ENCODE measurements at regions not wholly inside any gene's neighbourhood (a gene's known extent, or its start where the extent isn't known, plus 50 kb on each side); places are given as distances from the start of the nearest gene placed in this dataset.

- Histone ChIP-seq H3K9me3 (ENCODE audit: control insufficient read depth, low read length) (no peaks in the 10 kb centered on the region), H3K4me3 (ENCODE audit: extremely low read depth, insufficient read depth, low read length, poor library complexity, severe bottlenecking) (no peak overlapping the region), H3K27ac (ENCODE audit: low read depth, low read length, severe bottlenecking) (no peak overlapping the region), H3K36me3 (ENCODE audit: control insufficient read depth, insufficient read depth, low read length) (no peaks in the 10 kb centered on the region), H3K4me1 (ENCODE audit: control insufficient read depth, insufficient read depth, low read length, poor library complexity, severe bottlenecking) (no peaks in the 10 kb centered on the region)
- 83 to 90% methylated on average over 2 of the region's 5 CpGs for WGBS, 2 experiments (ENCODE audit: insufficient coverage in 2 of 2)
Observed at GRCh38 chr1:63038586-63038985, 254.7 kb downstream of the ATG4C start.

GRCh38 chr1:63041660-63042059 is 257.7 kb downstream of the ATG4C start:
- 69 to 100% methylated on average over 1 of the region's 3 CpGs for WGBS, 2 experiments (ENCODE audit: insufficient coverage in 2 of 2)
- Histone ChIP-seq H3K27ac (ENCODE audit: low read depth, low read length, severe bottlenecking) (no peak overlapping the region), H3K4me1 (ENCODE audit: control insufficient read depth, insufficient read depth, low read length, poor library complexity, severe bottlenecking) (no peaks in the 10 kb centered on the region), H3K9me3 (ENCODE audit: control insufficient read depth, low read length) (no peaks in the 10 kb centered on the region), H3K36me3 (ENCODE audit: control insufficient read depth, insufficient read depth, low read length) (no peaks in the 10 kb centered on the region), H3K4me3 (ENCODE audit: extremely low read depth, insufficient read depth, low read length, poor library complexity, severe bottlenecking) (no peak overlapping the region)

GRCh38 chr1:63042278-63042677 is 258.3 kb downstream of the ATG4C start:
- Histone ChIP-seq H3K27ac (ENCODE audit: low read depth, low read length, severe bottlenecking) (no peak overlapping the region), H3K4me1 (ENCODE audit: control insufficient read depth, insufficient read depth, low read length, poor library complexity, severe bottlenecking) (no peaks in the 10 kb centered on the region), H3K36me3 (ENCODE audit: control insufficient read depth, insufficient read depth, low read length) (no peaks in the 10 kb centered on the region), H3K4me3 (ENCODE audit: extremely low read depth, insufficient read depth, low read length, poor library complexity, severe bottlenecking) (no peak overlapping the region), H3K9me3 (ENCODE audit: control insufficient read depth, low read length) (no peaks in the 10 kb centered on the region)
- 50 to 61% methylated on average over 1 to 3 of the region's 4 CpGs for WGBS, 2 experiments (ENCODE audit: insufficient coverage in 2 of 2)

- Histone ChIP-seq H3K36me3 (ENCODE audit: control insufficient read depth, insufficient read depth, low read length) (no peaks in the 10 kb centered on the region), H3K4me3 (ENCODE audit: extremely low read depth, insufficient read depth, low read length, poor library complexity, severe bottlenecking) (no peak overlapping the region), H3K9me3 (ENCODE audit: control insufficient read depth, low read length) (no peaks in the 10 kb centered on the region), H3K4me1 (ENCODE audit: control insufficient read depth, insufficient read depth, low read length, poor library complexity, severe bottlenecking) (no peaks in the 10 kb centered on the region), H3K27ac (ENCODE audit: low read depth, low read length, severe bottlenecking) (no peak overlapping the region)
- 95 to 100% methylated on average over 2 of the region's 2 CpGs for WGBS, 2 experiments (ENCODE audit: insufficient coverage in 2 of 2)
Observed at GRCh38 chr1:63046539-63046938, 262.6 kb downstream of the ATG4C start.

GRCh38 chr1:63049135-63049534 is 265.2 kb downstream of the ATG4C start:
- WGBS, 2 experiments (ENCODE audit: insufficient coverage in 2 of 2): 76 to 82% methylated on average over 1 to 2 of the region's 2 CpGs
- H3K4me3 ChIP-seq (ENCODE audit: extremely low read depth, insufficient read depth, low read length, poor library complexity, severe bottlenecking): no peak overlapping the region
- H3K9me3 ChIP-seq (ENCODE audit: control insufficient read depth, low read length): no peaks in the 10 kb centered on the region
- no peaks in the 10 kb centered on the region for H3K4me1 ChIP-seq (ENCODE audit: control insufficient read depth, insufficient read depth, low read length, poor library complexity, severe bottlenecking)
- no peak overlapping the region for H3K27ac ChIP-seq (ENCODE audit: low read depth, low read length, severe bottlenecking)
- H3K36me3 ChIP-seq (ENCODE audit: control insufficient read depth, insufficient read depth, low read length): no peaks in the 10 kb centered on the region

- Histone ChIP-seq H3K36me3 (ENCODE audit: control insufficient read depth, insufficient read depth, low read length) (no peaks in the 10 kb centered on the region), H3K4me1 (ENCODE audit: control insufficient read depth, insufficient read depth, low read length, poor library complexity, severe bottlenecking) (no peaks in the 10 kb centered on the region), H3K4me3 (ENCODE audit: extremely low read depth, insufficient read depth, low read length, poor library complexity, severe bottlenecking) (no peak overlapping the region), H3K27ac (ENCODE audit: low read depth, low read length, severe bottlenecking) (no peak overlapping the region), H3K9me3 (ENCODE audit: control insufficient read depth, low read length) (no peaks in the 10 kb centered on the region)
- 82 to 83% methylated on average over 5 of the region's 5 CpGs for WGBS, 2 experiments (ENCODE audit: insufficient coverage in 2 of 2)
Observed at GRCh38 chr1:63051356-63051755, 267.4 kb downstream of the ATG4C start.

- Histone ChIP-seq H3K4me3 (ENCODE audit: extremely low read depth, insufficient read depth, low read length, poor library complexity, severe bottlenecking) (no peak overlapping the region), H3K36me3 (ENCODE audit: control insufficient read depth, insufficient read depth, low read length) (no peaks in the 10 kb centered on the region), H3K27ac (ENCODE audit: low read depth, low read length, severe bottlenecking) (no peak overlapping the region), H3K4me1 (ENCODE audit: control insufficient read depth, insufficient read depth, low read length, poor library complexity, severe bottlenecking) (no peaks in the 10 kb centered on the region), H3K9me3 (ENCODE audit: control insufficient read depth, low read length) (no peaks in the 10 kb centered on the region)
- WGBS, 2 experiments (ENCODE audit: insufficient coverage in 2 of 2): 83 to 94% methylated on average over 5 of the region's 6 CpGs
Observed at GRCh38 chr1:63051886-63052285, 268.0 kb downstream of the ATG4C start.

GRCh38 chr1:63054184-63054583 is 268.2 kb upstream of the FOXD3 start:
- WGBS, 2 experiments (ENCODE audit: insufficient coverage in 2 of 2): 77 to 84% methylated on average over 3 of the region's 4 CpGs
- no peak overlapping the region for H3K27ac ChIP-seq (ENCODE audit: low read depth, low read length, severe bottlenecking)

GRCh38 chr1:63063367-63063766 is 259.0 kb upstream of the FOXD3 start:
- 0 to 83% methylated on average over 1 to 2 of the region's 3 CpGs for WGBS, 2 experiments (ENCODE audit: insufficient coverage in 2 of 2)
- no peaks in the 10 kb centered on the region for H3K4me1 ChIP-seq (ENCODE audit: control insufficient read depth, insufficient read depth, low read length, poor library complexity, severe bottlenecking)
- H3K27ac ChIP-seq (ENCODE audit: low read depth, low read length, severe bottlenecking): no peak overlapping the region
- H3K36me3 ChIP-seq (ENCODE audit: control insufficient read depth, insufficient read depth, low read length): no peaks in the 10 kb centered on the region
- H3K9me3 ChIP-seq (ENCODE audit: control insufficient read depth, low read length): no peaks in the 10 kb centered on the region
- no peak overlapping the region for H3K4me3 ChIP-seq (ENCODE audit: extremely low read depth, insufficient read depth, low read length, poor library complexity, severe bottlenecking)

More at GRCh38 chr1:63054184-63054583, 268.2 kb upstream of the FOXD3 start:
- H3K36me3 ChIP-seq (ENCODE audit: control insufficient read depth, insufficient read depth, low read length): no peaks in the 10 kb centered on the region
- H3K4me3 ChIP-seq (ENCODE audit: extremely low read depth, insufficient read depth, low read length, poor library complexity, severe bottlenecking): no peak overlapping the region
- H3K9me3 ChIP-seq (ENCODE audit: control insufficient read depth, low read length): no peaks in the 10 kb centered on the region
- H3K4me1 ChIP-seq (ENCODE audit: control insufficient read depth, insufficient read depth, low read length, poor library complexity, severe bottlenecking): no peaks in the 10 kb centered on the region

GRCh38 chr1:63064135-63064534 is 258.2 kb upstream of the FOXD3 start:
- Histone ChIP-seq H3K4me1 (ENCODE audit: control insufficient read depth, insufficient read depth, low read length, poor library complexity, severe bottlenecking) (no peaks in the 10 kb centered on the region), H3K36me3 (ENCODE audit: control insufficient read depth, insufficient read depth, low read length) (no peaks in the 10 kb centered on the region), H3K4me3 (ENCODE audit: extremely low read depth, insufficient read depth, low read length, poor library complexity, severe bottlenecking) (no peak overlapping the region), H3K27ac (ENCODE audit: low read depth, low read length, severe bottlenecking) (no peak overlapping the region), H3K9me3 (ENCODE audit: control insufficient read depth, low read length) (no peaks in the 10 kb centered on the region)
- WGBS, 2 experiments (ENCODE audit: insufficient coverage in 2 of 2): 90 to 98% methylated on average over 4 of the region's 4 CpGs

GRCh38 chr1:63068626-63069025 is 253.7 kb upstream of the FOXD3 start:
- H3K4me3 ChIP-seq (ENCODE audit: extremely low read depth, insufficient read depth, low read length, poor library complexity, severe bottlenecking): no peak overlapping the region
- H3K4me1 ChIP-seq (ENCODE audit: control insufficient read depth, insufficient read depth, low read length, poor library complexity, severe bottlenecking): no peaks in the 10 kb centered on the region
- WGBS, 2 experiments (ENCODE audit: insufficient coverage in 2 of 2): 91 to 95% methylated on average over 2 to 4 of the region's 7 CpGs
- H3K27ac ChIP-seq (ENCODE audit: low read depth, low read length, severe bottlenecking): no peak overlapping the region
- H3K9me3 ChIP-seq (ENCODE audit: control insufficient read depth, low read length): no peaks in the 10 kb centered on the region
- no peaks in the 10 kb centered on the region for H3K36me3 ChIP-seq (ENCODE audit: control insufficient read depth, insufficient read depth, low read length)
